Body of pancreas (tissue), 4 donors: ENCODE measurements at regions not wholly inside any gene's neighbourhood (a gene's known extent, or its start where the extent isn't known, plus 50 kb on each side); places are given as distances from the start of the nearest gene placed in this dataset.
A peak's percentile ranks its signal among the peaks of the same experiment; 100 is the strongest.

ENCODE experiments used
- ATAC-seq: fragments of 150-250 bp; one replicate; pipeline ENCODE4 v1.9.1; 2016
- DNase-seq, 4 donors: peaks; one replicate each; pipeline ENCODE4 v3.0.0-alpha.2; 2019
- H3K27ac ChIP-seq, 4 donors: fragments of 200-600 bp; sonication (generic); 1 replicate in 3 of 4; 2 replicates in 1 of 4; pipeline versions ENCODE4 v1.5.1 to v1.6.1; 2016 to 2019; ENCODE audit warnings: mild to moderate bottlenecking in 1 of 4, mixed read lengths in 1 of 4, moderate library complexity in 1 of 4
- H3K27me3 ChIP-seq, 2 donors: fragments of 200-600 bp; sonication (generic); one replicate each; pipeline ENCODE4 v1.6.0; 2016; ENCODE audit warnings: mild to moderate bottlenecking in 1 of 2
- H3K36me3 ChIP-seq, 2 donors: fragments of 200-600 bp; sonication (generic); replicated peaks in 1 of 2; 2 replicates each; pipeline ENCODE4 v1.5.1; 2016; ENCODE audit warnings: low read depth in 2 of 2; ENCODE audit not compliant: insufficient read depth in 1 of 2
- H3K4me1 ChIP-seq: fragments of 200-600 bp; sonication (generic); one replicate; pipeline ENCODE4 v1.6.0; 2016
- H3K4me3 ChIP-seq, 2 donors: fragments of 200-600 bp; sonication (generic); 1 replicate in 1 of 2; 2 replicates in 1 of 2; pipeline ENCODE4 v1.5.1; 2016 to 2019
- H3K9me3 ChIP-seq, 3 donors: fragments of 200-600 bp; sonication (generic); 1 replicate in 2 of 3; 2 replicates in 1 of 3; pipeline ENCODE4 v1.5.1; 2016
- CTCF ChIP-seq, 7 experiments: fragments of 450-650 bp in 4 of 7; fragments of 200-600 bp in 3 of 7; sonication (generic) in 3 of 7; IDR thresholded peaks; one replicate each; pipeline ENCODE4 v1.5.1; 2016 to 2019; ENCODE audit warnings: antibody characterized with exemption in 7 of 7
- POLR2A ChIP-seq, 3 donors: fragments of 450-650 bp; IDR thresholded peaks; one replicate each; pipeline ENCODE4 v1.6.1; 2016; ENCODE audit warnings: antibody characterized with exemption in 3 of 3, mild to moderate bottlenecking in 2 of 3
- WGBS, 2 donors: methylation state at CpG; one replicate each; pipeline ENCODE4 v1.1.5; 2017; 5-methylcytosine and 5-hydroxymethylcytosine counted together
- intact Hi-C: fragments of 100-400 bp; cut with DNase I; formaldehyde crosslinking; loops from one replicate; pipeline ENCODE4 v1.15.1; 2023

GRCh38 chr15:36426691-36427090 is 152.7 kb upstream of the CDIN1 start:
- WGBS, 2 donors = 65 to 73% methylated on average over 4 of the region's 4 CpGs
- intact Hi-C loops = no loop called here

GRCh38 chr15:36428102-36428845 is 151.2 kb upstream of the CDIN1 start:
- no peaks in the 10 kb centered on the region for H3K9me3 ChIP-seq
- WGBS, 2 donors = 59 to 60% methylated on average over 4 of the region's 4 CpGs
- no peaks in the 10 kb centered on the region for H3K36me3 ChIP-seq
- ATAC-seq (peak; percentile 70), DNase-seq (peak in 1 of 4 donors; percentile 15)
- intact Hi-C loops = no loop called here
- no peak overlapping the region for H3K4me3 ChIP-seq
- TF ChIP-seq POLR2A (IDR thresholded peaks at IDR 0.05) (no peak), CTCF (IDR thresholded peaks at IDR 0.05) (no peak)
- H3K27me3 ChIP-seq = no peaks in the 10 kb centered on the region
- no peak overlapping the region for H3K27ac ChIP-seq
- no peaks in the 10 kb centered on the region for H3K4me1 ChIP-seq

More at GRCh38 chr15:36426691-36427090, 152.7 kb upstream of the CDIN1 start:
- no peaks in the 10 kb centered on the region for H3K27me3 ChIP-seq
- no peaks in the 10 kb centered on the region for H3K36me3 ChIP-seq
- H3K4me1 ChIP-seq = no peaks in the 10 kb centered on the region
- TF ChIP-seq POLR2A (IDR thresholded peaks at IDR 0.05) = no peak
- TF ChIP-seq CTCF (IDR thresholded peaks at IDR 0.05) = no peak
- no peak overlapping the region for H3K4me3 ChIP-seq
- DNase-seq (no peak), ATAC-seq (no peak)
- no peaks in the 10 kb centered on the region for H3K9me3 ChIP-seq
- no peak overlapping the region for H3K27ac ChIP-seq

- Histone ChIP-seq H3K27ac (no peak overlapping the region), H3K9me3 (no peaks in the 10 kb centered on the region), H3K4me1 (no peaks in the 10 kb centered on the region), H3K27me3 (no peaks in the 10 kb centered on the region), H3K36me3 (no peaks in the 10 kb centered on the region), H3K4me3 (no peak overlapping the region)
- ATAC-seq = no peak
- intact Hi-C loops = no loop called here
- no peak for DNase-seq
- 62 to 67% methylated on average over 2 of the region's 2 CpGs for WGBS, 2 donors
- TF ChIP-seq POLR2A (IDR thresholded peaks at IDR 0.05) = no peak
- TF ChIP-seq CTCF (IDR thresholded peaks at IDR 0.05) = no peak
These were observed 149.7 kb upstream of the CDIN1 start for GRCh38 chr15:36429707-36430106.

- intact Hi-C loops = no loop called here
- WGBS, 2 donors = 73 to 75% methylated on average over 1 of the region's 1 CpG
- Histone ChIP-seq H3K9me3 (no peaks in the 10 kb centered on the region), H3K27me3 (no peaks in the 10 kb centered on the region), H3K36me3 (no peaks in the 10 kb centered on the region), H3K4me1 (no peaks in the 10 kb centered on the region), H3K27ac (no peak overlapping the region), H3K4me3 (no peak overlapping the region)
- ATAC-seq (no peak), DNase-seq (no peak)
- no peak for TF ChIP-seq POLR2A (IDR thresholded peaks at IDR 0.05)
- no peak for TF ChIP-seq CTCF (IDR thresholded peaks at IDR 0.05)
These were observed 149.1 kb upstream of the CDIN1 start for GRCh38 chr15:36430280-36430679.

GRCh38 chr15:36430726-36431265 is 148.6 kb upstream of the CDIN1 start:
- no peak overlapping the region for H3K27ac ChIP-seq
- no peak for TF ChIP-seq CTCF (IDR thresholded peaks at IDR 0.05)
- TF ChIP-seq POLR2A (IDR thresholded peaks at IDR 0.05) = no peak
- no peaks in the 10 kb centered on the region for H3K36me3 ChIP-seq
- H3K4me3 ChIP-seq = no peak overlapping the region
- intact Hi-C loops = no loop called here
- ATAC-seq (no peak), DNase-seq (no peak)
- H3K9me3 ChIP-seq = no peaks in the 10 kb centered on the region
- WGBS, 2 donors = 77 to 80% methylated on average over 4 of the region's 4 CpGs
- no peaks in the 10 kb centered on the region for H3K27me3 ChIP-seq
- H3K4me1 ChIP-seq = no peaks in the 10 kb centered on the region
